ENCODE measurements at regions not wholly inside any gene's neighbourhood (a gene's known extent, or its start where the extent isn't known, plus 50 kb on each side); places are given as distances from the start of the nearest gene placed in this dataset.

DNA sequence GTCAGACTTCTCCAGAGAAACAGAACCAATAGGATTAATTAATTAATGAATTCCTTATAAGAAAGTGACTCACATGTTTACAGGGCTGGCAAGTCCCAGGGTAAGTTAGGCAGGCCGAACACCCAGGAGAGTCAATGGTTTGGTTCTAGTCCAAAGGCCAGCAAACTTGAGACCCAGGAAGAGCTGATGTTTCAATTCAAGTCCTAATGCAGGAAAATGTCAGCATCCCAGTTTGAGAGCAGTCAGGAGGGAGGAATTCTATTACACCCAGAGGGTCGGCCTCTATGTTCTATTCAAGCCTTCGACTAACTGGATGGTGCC lies 466.0 kb downstream of the INSC start:
- TF ChIP-seq, protein P1, sequence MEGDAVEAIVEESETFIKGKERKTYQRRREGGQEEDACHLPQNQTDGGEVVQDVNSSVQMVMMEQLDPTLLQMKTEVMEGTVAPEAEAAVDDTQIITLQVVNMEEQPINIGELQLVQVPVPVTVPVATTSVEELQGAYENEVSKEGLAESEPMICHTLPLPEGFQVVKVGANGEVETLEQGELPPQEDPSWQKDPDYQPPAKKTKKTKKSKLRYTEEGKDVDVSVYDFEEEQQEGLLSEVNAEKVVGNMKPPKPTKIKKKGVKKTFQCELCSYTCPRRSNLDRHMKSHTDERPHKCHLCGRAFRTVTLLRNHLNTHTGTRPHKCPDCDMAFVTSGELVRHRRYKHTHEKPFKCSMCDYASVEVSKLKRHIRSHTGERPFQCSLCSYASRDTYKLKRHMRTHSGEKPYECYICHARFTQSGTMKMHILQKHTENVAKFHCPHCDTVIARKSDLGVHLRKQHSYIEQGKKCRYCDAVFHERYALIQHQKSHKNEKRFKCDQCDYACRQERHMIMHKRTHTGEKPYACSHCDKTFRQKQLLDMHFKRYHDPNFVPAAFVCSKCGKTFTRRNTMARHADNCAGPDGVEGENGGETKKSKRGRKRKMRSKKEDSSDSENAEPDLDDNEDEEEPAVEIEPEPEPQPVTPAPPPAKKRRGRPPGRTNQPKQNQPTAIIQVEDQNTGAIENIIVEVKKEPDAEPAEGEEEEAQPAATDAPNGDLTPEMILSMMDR (IDR thresholded peaks at IDR 0.05 in 2 of 3, conservative IDR thresholded peaks at IDR 0.05 in 1 of 3; ENCODE audit: borderline replicate concordance in 1 of 3, insufficient read depth in 1 of 3, low read depth in 2 of 3, low read length in 2 of 3): no peak
- TF ChIP-seq EZH2 (IDR thresholded peaks at IDR 0.05) (no peak), SP1 (IDR thresholded peaks at IDR 0.05; ENCODE audit: low read depth) (no peak), POLR2AphosphoS5 (IDR thresholded peaks at IDR 0.05; ENCODE audit: low read depth, low read length) (no peak), EZH2phosphoT487 (IDR thresholded peaks at IDR 0.05; ENCODE audit: borderline replicate concordance) (no peak), POLR2A (IDR thresholded peaks at IDR 0.05; ENCODE audit: borderline replicate concordance, extremely low read depth, insufficient read depth, insufficient read length) (no peak), EGR1 (IDR thresholded peaks at IDR 0.05; ENCODE audit: low read depth) (no peak)

Measured in HCT116 (cell line).